HCT116 (cell line): ENCODE measurements at regions not wholly inside any gene's neighbourhood (a gene's known extent, or its start where the extent isn't known, plus 50 kb on each side); places are given as distances from the start of the nearest gene placed in this dataset.

Experiments
- ATAC-seq: fragments of 200-7000 bp; cut with Tn5 transposase; 2 replicates; pipeline ENCODE4 v1.9.1; 2020; ENCODE audit warnings: mild to moderate bottlenecking, moderate library complexity
- BruUV-seq: library from RNA; stranded (reverse); fragments of 400-500 nt; replicated peaks from 2 replicates; lab custom pipeline; 2021; lab: Mats Ljungman, UMichigan
- CTCF ChIA-PET: fragments of 300-600 bp; sonication (Branson Sonifier 250); formaldehyde crosslinking; loops from one replicate; lab custom pipeline; 2021; ENCODE audit warnings: antibody characterized with exemption; lab: Charles Lee
- POLR2A ChIA-PET: fragments of 300-600, 350-600 bp; sonication (Branson Sonifier 250); formaldehyde crosslinking; loops from one replicate; lab custom pipeline; 2021; ENCODE audit warnings: antibody characterized with exemption; lab: Charles Lee
- RAD21 ChIA-PET, 2 experiments: fragments of 300-600 bp; sonication (Branson Sonifier 250); formaldehyde crosslinking; loops; one replicate each; lab custom pipeline; 2023; ENCODE audit warnings: low total read pairs in 2 of 2; ENCODE audit not compliant: uncharacterized antibody in 2 of 2, unreplicated experiment in 2 of 2, low non-redundant PET in 1 of 2; lab: Charles Lee
- DNase-seq: peaks from one replicate; pipeline ENCODE4 v3.0.0-alpha.2; 2010; ENCODE audit warnings: low read depth, low spot score
- H2AFZ ChIP-seq: fragments of 200-600 bp; shearing (Covaris generic), sonication (generic); 2 replicates; pipeline ENCODE4 v1.6.1; 2017; ENCODE audit warnings: low read depth, mixed run types, mixed read lengths, antibody characterized with exemption, low read length; ENCODE audit not compliant: poor library complexity, severe bottlenecking
- H3K27ac ChIP-seq: 2 replicates; pipeline ENCODE4 v1.5.1; 2012; ENCODE audit warnings: low read depth, low read length
- H3K27me3 ChIP-seq: fragments of 200-600 bp; sonication (generic); 2 replicates; pipeline ENCODE4 v1.6.1; 2016; ENCODE audit warnings: mixed run types, low read length, mixed read lengths; ENCODE audit not compliant: insufficient read depth
- H3K36me3 ChIP-seq, 2 experiments: fragments of 200-500 bp in 1 of 2; fragments of 200-600 bp in 1 of 2; sonication (Bioruptor generic) in 1 of 2; sonication (generic) in 1 of 2; 2 replicates each; pipeline versions ENCODE4 v1.5.1 to v1.6.1; 2014 to 2016; ENCODE audit warnings: low read length in 2 of 2, inconsistent platforms in 1 of 2, mixed read lengths in 1 of 2, mixed run types in 1 of 2; ENCODE audit not compliant: insufficient read depth in 2 of 2, control insufficient read depth in 1 of 2
- H3K4me1 ChIP-seq, 2 experiments: fragments of 200-600 bp in 1 of 2; sonication (generic) in 1 of 2; 2 replicates each; pipeline versions ENCODE4 v1.5.1 to v1.6.1; 2012 to 2017; ENCODE audit warnings: low read length in 2 of 2, inconsistent platforms in 1 of 2, mild to moderate bottlenecking in 1 of 2, mixed read lengths in 1 of 2, mixed run types in 1 of 2, moderate library complexity in 1 of 2; ENCODE audit not compliant: insufficient read depth in 2 of 2, control insufficient read depth in 1 of 2
- H3K4me2 ChIP-seq: fragments of 200-600 bp; sonication (generic); 2 replicates; pipeline ENCODE4 v1.6.1; 2017; ENCODE audit warnings: mixed run types, low read length, mixed read lengths
- H3K4me3 ChIP-seq, 2 experiments: fragments of 200-600 bp in 1 of 2; sonication (generic) in 1 of 2; replicated peaks in 1 of 2; 2 replicates each; pipeline ENCODE4 v1.5.1; 2011 to 2016; ENCODE audit warnings: low read length in 2 of 2, control low read depth in 1 of 2, low read depth in 1 of 2, mild to moderate bottlenecking in 1 of 2, mixed read lengths in 1 of 2, mixed run types in 1 of 2
- H3K79me2 ChIP-seq: fragments of 200-600 bp; sonication (generic); 2 replicates; pipeline ENCODE4 v1.6.1; 2017; ENCODE audit warnings: mild to moderate bottlenecking, mixed run types, low read length, moderate library complexity, mixed read lengths; ENCODE audit not compliant: insufficient read depth
- H3K9ac ChIP-seq: fragments of 200-600 bp; sonication (generic); 2 replicates; pipeline ENCODE4 v1.6.1; 2016; ENCODE audit warnings: low read length, mixed read lengths
- H3K9me2 ChIP-seq: fragments of 200-600 bp; sonication (generic), shearing (Covaris generic); 2 replicates; pipeline ENCODE4 v1.6.1; 2017; ENCODE audit warnings: mixed run types, mild to moderate bottlenecking, moderate library complexity; ENCODE audit not compliant: insufficient read depth
- H3K9me3 ChIP-seq, 2 experiments: fragments of 200-500 bp in 1 of 2; fragments of 200-600 bp in 1 of 2; sonication (Bioruptor generic) in 1 of 2; sonication (generic) in 1 of 2; 2 replicates each; pipeline ENCODE4 v1.6.1; 2014 to 2017; ENCODE audit warnings: low read length in 2 of 2, mixed read lengths in 2 of 2, inconsistent platforms in 1 of 2, low read depth in 1 of 2, mild to moderate bottlenecking in 1 of 2, mixed run types in 1 of 2, moderate library complexity in 1 of 2; ENCODE audit not compliant: control insufficient read depth in 1 of 2, insufficient read depth in 1 of 2
- H4K20me1 ChIP-seq: fragments of 200-600 bp; sonication (generic), shearing (Covaris generic); 2 replicates; pipeline ENCODE4 v1.6.1; 2017; ENCODE audit warnings: mixed run types, mild to moderate bottlenecking, moderate library complexity; ENCODE audit not compliant: insufficient read depth
- EGR1 ChIP-seq: IDR thresholded peaks from 2 replicates; pipeline ENCODE4 v1.6.1; 2012; ENCODE audit warnings: low read depth
- ELF1 ChIP-seq: IDR thresholded peaks from 2 replicates; pipeline ENCODE4 v1.6.1; 2012; ENCODE audit warnings: low read depth, borderline replicate concordance
- FOSL1 ChIP-seq: IDR thresholded peaks from 2 replicates; pipeline ENCODE4 v1.6.1; 2012; ENCODE audit warnings: low read depth
- JUND ChIP-seq: IDR thresholded peaks from 2 replicates; pipeline ENCODE4 v1.6.1; 2012
- MAX ChIP-seq: IDR thresholded peaks from 2 replicates; pipeline ENCODE4 v1.6.1; 2012
- POLR2A ChIP-seq: IDR thresholded peaks from 2 replicates; pipeline ENCODE4 v1.7.0; 2011; ENCODE audit warnings: borderline replicate concordance; ENCODE audit not compliant: insufficient read depth, insufficient read length; ENCODE audit errors: extremely low read depth
- RAD21 ChIP-seq: IDR thresholded peaks from 2 replicates; pipeline ENCODE4 v1.6.1; 2012; ENCODE audit warnings: low read depth, mild to moderate bottlenecking
- REST ChIP-seq: IDR thresholded peaks from 2 replicates; pipeline ENCODE4 v1.6.1; 2012; ENCODE audit warnings: low read depth
- SP1 ChIP-seq: IDR thresholded peaks from 2 replicates; pipeline ENCODE4 v1.6.1; 2012; ENCODE audit warnings: low read depth
- YY1 ChIP-seq: IDR thresholded peaks from 2 replicates; pipeline ENCODE4 v1.6.1; 2011; ENCODE audit warnings: low read length, low read depth, moderate library complexity, mild to moderate bottlenecking; ENCODE audit not compliant: insufficient replicate concordance; ENCODE audit errors: extremely low read depth
- ZBTB33 ChIP-seq: IDR thresholded peaks from 2 replicates; pipeline ENCODE4 v1.6.1; 2011; ENCODE audit warnings: mild to moderate bottlenecking, low read length, moderate library complexity; ENCODE audit not compliant: insufficient replicate concordance; ENCODE audit errors: extremely low read depth
- ZFX ChIP-seq: fragments of 450-650 bp; IDR thresholded peaks from 2 replicates; pipeline ENCODE4 v1.6.1; 2017
- ZNF274 ChIP-seq: fragments of 200-500 bp; sonication (Bioruptor generic); IDR thresholded peaks from 2 replicates; pipeline ENCODE4 v1.6.1; 2014; ENCODE audit warnings: mild to moderate bottlenecking, low read depth, low read length, inconsistent platforms
- intact Hi-C: fragments of 100-400 bp; cut with micrococcal nuclease; formaldehyde crosslinking; loops from 2 replicates; pipeline ENCODE4 v1.10.0; 2022
- TF ChIP-seq, protein P1 (sequence below): IDR thresholded peaks from 2 replicates; pipeline ENCODE4 v1.6.1; 2012

DNA sequence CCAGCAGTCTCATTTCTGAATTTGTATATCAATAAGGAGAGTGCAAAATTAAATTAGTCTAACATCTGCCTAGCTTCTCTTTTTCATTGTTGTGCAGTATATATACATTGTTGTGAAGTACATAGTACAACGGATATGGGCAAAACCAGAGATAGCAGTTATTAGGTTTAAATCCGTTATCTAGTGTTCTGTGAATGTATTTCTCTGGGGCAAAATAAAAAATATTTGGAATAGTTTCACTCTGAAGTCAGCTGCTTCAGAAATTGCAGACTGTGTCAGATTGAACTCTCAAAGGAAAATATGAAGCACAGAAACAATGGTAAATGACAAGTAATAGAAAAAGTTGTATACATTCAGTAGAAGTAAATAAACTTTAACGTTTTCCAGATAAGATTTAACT, 836.5 kb upstream of the CXADR start:
- H3K27me3 ChIP-seq: no peaks in the 10 kb centered on the region
- H3K4me3 ChIP-seq: no peak overlapping the region
- ChIA-PET CTCF (no interaction called here), RAD21 (no interaction called here), POLR2A (no interaction called here)
- H3K9ac ChIP-seq: no peak overlapping the region
- no peaks in the 10 kb centered on the region for H3K4me1 ChIP-seq
- ATAC-seq: no peak
- no peak overlapping the region for H2AFZ ChIP-seq
- H3K79me2 ChIP-seq: no peaks in the 10 kb centered on the region
- TF ChIP-seq ZBTB33 (no peak), JUND (no peak), POLR2A (no peak), RAD21 (no peak), MAX (no peak), ZFX (no peak), ELF1 (no peak), EGR1 (no peak), YY1 (no peak), SP1 (no peak), ZNF274 (no peak), REST (no peak), FOSL1 (no peak)
- TF ChIP-seq, protein P1, sequence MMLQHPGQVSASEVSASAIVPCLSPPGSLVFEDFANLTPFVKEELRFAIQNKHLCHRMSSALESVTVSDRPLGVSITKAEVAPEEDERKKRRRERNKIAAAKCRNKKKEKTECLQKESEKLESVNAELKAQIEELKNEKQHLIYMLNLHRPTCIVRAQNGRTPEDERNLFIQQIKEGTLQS: no peak
- no peaks in the 10 kb centered on the region for H4K20me1 ChIP-seq
- no peak overlapping the region for H3K4me2 ChIP-seq
- no TSS peak for BruUV-seq
- intact Hi-C loops: no loop called here
- DNase-seq: no peak
- peaks cover 15 to 20% of the 10 kb centered on the region in 2 experiments; a peak in 2 of 4 replicates for H3K9me3 ChIP-seq
- H3K36me3 ChIP-seq: no peaks in the 10 kb centered on the region
- H3K9me2 ChIP-seq: no peaks in the 10 kb centered on the region
- no peak overlapping the region for H3K27ac ChIP-seq
